ENCODE measurements at regions not wholly inside any gene's neighbourhood (a gene's known extent, or its start where the extent isn't known, plus 50 kb on each side); places are given as distances from the start of the nearest gene placed in this dataset.

DNA sequence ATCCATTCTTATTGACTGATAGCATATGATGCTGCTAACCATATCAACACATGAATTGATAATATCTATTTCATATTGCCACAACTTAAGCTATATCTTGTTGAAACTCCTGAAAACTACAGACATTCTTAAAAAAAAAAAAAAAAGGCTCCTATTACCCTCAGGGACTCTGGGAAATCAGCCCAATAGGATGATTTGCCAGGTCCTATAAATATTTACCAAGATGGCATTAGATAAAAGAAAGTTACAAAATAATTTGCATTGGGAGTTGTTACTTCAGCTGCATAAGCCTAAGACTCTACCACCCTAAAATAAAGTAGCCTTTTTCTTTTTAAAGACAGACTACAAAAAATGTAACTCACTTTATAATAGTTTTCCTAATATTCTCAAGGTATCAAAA, 84.4 kb downstream of the CDO1 start:
- no peaks in the 10 kb centered on the region for H3F3A ChIP-seq (replicated peaks; ENCODE audit: insufficient read depth)
- H3K4me3 ChIP-seq (ENCODE audit: low read depth in 2 of 2, low read length in 1 of 2), result no peak overlapping the region
- TF ChIP-seq SMC3 (IDR thresholded peaks at IDR 0.05; ENCODE audit: low read depth, low read length) (no peak), GATA2 (CRISPR knock-in tag; IDR thresholded peaks at IDR 0.05) (no peak), FOXM1 (IDR thresholded peaks at IDR 0.05; ENCODE audit: low read depth) (no peak), ELF1 (IDR thresholded peaks at IDR 0.05) (no peak), EZH2phosphoT487 (IDR thresholded peaks at IDR 0.05; ENCODE audit: borderline replicate concordance, low read depth) (no peak), POLR2AphosphoS5 (IDR thresholded peaks at IDR 0.05; ENCODE audit: low read depth, low read length) (no peak), FOXJ3 (CRISPR knock-in tag; IDR thresholded peaks at IDR 0.05) (no peak), TCF12 (IDR thresholded peaks at IDR 0.05) (no peak), NRF1 (IDR thresholded peaks at IDR 0.05; ENCODE audit: low read depth, low read length) (no peak), MXI1 (IDR thresholded peaks at IDR 0.05; ENCODE audit: low read depth, low read length) (no peak), YY1 (IDR thresholded peaks at IDR 0.05; ENCODE audit: low read depth) (no peak), SIN3A (IDR thresholded peaks at IDR 0.05; ENCODE audit: borderline replicate concordance, low read depth, low read length) (no peak), TEAD4 (IDR thresholded peaks at IDR 0.05; ENCODE audit: borderline replicate concordance, insufficient read depth) (no peak)
- TF ChIP-seq, protein P1, sequence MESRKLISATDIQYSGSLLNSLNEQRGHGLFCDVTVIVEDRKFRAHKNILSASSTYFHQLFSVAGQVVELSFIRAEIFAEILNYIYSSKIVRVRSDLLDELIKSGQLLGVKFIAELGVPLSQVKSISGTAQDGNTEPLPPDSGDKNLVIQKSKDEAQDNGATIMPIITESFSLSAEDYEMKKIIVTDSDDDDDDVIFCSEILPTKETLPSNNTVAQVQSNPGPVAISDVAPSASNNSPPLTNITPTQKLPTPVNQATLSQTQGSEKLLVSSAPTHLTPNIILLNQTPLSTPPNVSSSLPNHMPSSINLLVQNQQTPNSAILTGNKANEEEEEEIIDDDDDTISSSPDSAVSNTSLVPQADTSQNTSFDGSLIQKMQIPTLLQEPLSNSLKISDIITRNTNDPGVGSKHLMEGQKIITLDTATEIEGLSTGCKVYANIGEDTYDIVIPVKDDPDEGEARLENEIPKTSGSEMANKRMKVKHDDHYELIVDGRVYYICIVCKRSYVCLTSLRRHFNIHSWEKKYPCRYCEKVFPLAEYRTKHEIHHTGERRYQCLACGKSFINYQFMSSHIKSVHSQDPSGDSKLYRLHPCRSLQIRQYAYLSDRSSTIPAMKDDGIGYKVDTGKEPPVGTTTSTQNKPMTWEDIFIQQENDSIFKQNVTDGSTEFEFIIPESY (IDR thresholded peaks at IDR 0.05; ENCODE audit: borderline replicate concordance, low read depth), result no peak
- TF ChIP-seq, protein P2, sequence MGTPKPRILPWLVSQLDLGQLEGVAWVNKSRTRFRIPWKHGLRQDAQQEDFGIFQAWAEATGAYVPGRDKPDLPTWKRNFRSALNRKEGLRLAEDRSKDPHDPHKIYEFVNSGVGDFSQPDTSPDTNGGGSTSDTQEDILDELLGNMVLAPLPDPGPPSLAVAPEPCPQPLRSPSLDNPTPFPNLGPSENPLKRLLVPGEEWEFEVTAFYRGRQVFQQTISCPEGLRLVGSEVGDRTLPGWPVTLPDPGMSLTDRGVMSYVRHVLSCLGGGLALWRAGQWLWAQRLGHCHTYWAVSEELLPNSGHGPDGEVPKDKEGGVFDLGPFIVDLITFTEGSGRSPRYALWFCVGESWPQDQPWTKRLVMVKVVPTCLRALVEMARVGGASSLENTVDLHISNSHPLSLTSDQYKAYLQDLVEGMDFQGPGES (IDR thresholded peaks at IDR 0.05; ENCODE audit: low read depth, low read length), result no peak
- TF ChIP-seq, protein P3, sequence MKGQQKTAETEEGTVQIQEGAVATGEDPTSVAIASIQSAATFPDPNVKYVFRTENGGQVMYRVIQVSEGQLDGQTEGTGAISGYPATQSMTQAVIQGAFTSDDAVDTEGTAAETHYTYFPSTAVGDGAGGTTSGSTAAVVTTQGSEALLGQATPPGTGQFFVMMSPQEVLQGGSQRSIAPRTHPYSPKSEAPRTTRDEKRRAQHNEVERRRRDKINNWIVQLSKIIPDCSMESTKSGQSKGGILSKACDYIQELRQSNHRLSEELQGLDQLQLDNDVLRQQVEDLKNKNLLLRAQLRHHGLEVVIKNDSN (IDR thresholded peaks at IDR 0.05; ENCODE audit: borderline replicate concordance, low read depth), result no peak
- TF ChIP-seq, protein P4, sequence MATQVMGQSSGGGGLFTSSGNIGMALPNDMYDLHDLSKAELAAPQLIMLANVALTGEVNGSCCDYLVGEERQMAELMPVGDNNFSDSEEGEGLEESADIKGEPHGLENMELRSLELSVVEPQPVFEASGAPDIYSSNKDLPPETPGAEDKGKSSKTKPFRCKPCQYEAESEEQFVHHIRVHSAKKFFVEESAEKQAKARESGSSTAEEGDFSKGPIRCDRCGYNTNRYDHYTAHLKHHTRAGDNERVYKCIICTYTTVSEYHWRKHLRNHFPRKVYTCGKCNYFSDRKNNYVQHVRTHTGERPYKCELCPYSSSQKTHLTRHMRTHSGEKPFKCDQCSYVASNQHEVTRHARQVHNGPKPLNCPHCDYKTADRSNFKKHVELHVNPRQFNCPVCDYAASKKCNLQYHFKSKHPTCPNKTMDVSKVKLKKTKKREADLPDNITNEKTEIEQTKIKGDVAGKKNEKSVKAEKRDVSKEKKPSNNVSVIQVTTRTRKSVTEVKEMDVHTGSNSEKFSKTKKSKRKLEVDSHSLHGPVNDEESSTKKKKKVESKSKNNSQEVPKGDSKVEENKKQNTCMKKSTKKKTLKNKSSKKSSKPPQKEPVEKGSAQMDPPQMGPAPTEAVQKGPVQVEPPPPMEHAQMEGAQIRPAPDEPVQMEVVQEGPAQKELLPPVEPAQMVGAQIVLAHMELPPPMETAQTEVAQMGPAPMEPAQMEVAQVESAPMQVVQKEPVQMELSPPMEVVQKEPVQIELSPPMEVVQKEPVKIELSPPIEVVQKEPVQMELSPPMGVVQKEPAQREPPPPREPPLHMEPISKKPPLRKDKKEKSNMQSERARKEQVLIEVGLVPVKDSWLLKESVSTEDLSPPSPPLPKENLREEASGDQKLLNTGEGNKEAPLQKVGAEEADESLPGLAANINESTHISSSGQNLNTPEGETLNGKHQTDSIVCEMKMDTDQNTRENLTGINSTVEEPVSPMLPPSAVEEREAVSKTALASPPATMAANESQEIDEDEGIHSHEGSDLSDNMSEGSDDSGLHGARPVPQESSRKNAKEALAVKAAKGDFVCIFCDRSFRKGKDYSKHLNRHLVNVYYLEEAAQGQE (IDR thresholded peaks at IDR 0.05; ENCODE audit: low read depth, low read length), result no peak
- TF ChIP-seq, protein P5, sequence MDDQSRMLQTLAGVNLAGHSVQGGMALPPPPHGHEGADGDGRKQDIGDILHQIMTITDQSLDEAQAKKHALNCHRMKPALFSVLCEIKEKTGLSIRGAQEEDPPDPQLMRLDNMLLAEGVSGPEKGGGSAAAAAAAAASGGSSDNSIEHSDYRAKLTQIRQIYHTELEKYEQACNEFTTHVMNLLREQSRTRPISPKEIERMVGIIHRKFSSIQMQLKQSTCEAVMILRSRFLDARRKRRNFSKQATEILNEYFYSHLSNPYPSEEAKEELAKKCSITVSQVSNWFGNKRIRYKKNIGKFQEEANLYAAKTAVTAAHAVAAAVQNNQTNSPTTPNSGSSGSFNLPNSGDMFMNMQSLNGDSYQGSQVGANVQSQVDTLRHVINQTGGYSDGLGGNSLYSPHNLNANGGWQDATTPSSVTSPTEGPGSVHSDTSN (IDR thresholded peaks at IDR 0.05), result no peak
- TF ChIP-seq, protein P6, sequence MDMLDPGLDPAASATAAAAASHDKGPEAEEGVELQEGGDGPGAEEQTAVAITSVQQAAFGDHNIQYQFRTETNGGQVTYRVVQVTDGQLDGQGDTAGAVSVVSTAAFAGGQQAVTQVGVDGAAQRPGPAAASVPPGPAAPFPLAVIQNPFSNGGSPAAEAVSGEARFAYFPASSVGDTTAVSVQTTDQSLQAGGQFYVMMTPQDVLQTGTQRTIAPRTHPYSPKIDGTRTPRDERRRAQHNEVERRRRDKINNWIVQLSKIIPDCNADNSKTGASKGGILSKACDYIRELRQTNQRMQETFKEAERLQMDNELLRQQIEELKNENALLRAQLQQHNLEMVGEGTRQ (IDR thresholded peaks at IDR 0.05; ENCODE audit: borderline replicate concordance, low read depth, low read length), result no peak
- H3K79me2 ChIP-seq (ENCODE audit: insufficient read depth), result no peaks in the 10 kb centered on the region
- H3K9me3 ChIP-seq, result no peaks in the 10 kb centered on the region
- H4K20me1 ChIP-seq (ENCODE audit: insufficient read depth), result no peaks in the 10 kb centered on the region
- no peak for DNase-seq
- no peaks in the 10 kb centered on the region for H3K9me2 ChIP-seq
- H3K4me1 ChIP-seq (ENCODE audit: control insufficient read depth in 1 of 2, insufficient read depth in 2 of 2, low read depth in 1 of 2, low read length in 1 of 2), result no peaks in the 10 kb centered on the region
- no peak overlapping the region for H2AFZ ChIP-seq (ENCODE audit: low read depth)
- no peak overlapping the region for H3K9ac ChIP-seq
- ChIA-PET CTCF (no interaction called here), POLR2A (no interaction called here)
- H3K27ac ChIP-seq (ENCODE audit: low read depth in 2 of 2, low read length in 1 of 2), result no peak overlapping the region
- H3K27me3 ChIP-seq (ENCODE audit: insufficient read depth), result peaks cover 15% of the 10 kb centered on the region; the same call in 1 of the 2 replicates
- no peak overlapping the region for H3K4me2 ChIP-seq
- H3K36me3 ChIP-seq (replicated peaks in 1 of 2; ENCODE audit: control insufficient read depth in 1 of 2, insufficient read depth in 2 of 2, low read length in 1 of 2), result no peaks in the 10 kb centered on the region
